HG03139 (cell line): ENCODE measurements at regions not wholly inside any gene's neighbourhood (a gene's known extent, or its start where the extent isn't known, plus 50 kb on each side); places are given as distances from the start of the nearest gene placed in this dataset.
A peak's percentile ranks its signal among the peaks of the same experiment; 100 is the strongest.
"Not testable (repeated sequence)": the region's sequence is repeated elsewhere in the genome, so short reads cannot be mapped to it uniquely, and the experiment has no call there.

ENCODE experiments used
- ATAC-seq: cut with Tn5 transposase; IDR thresholded peaks from one replicate; pipeline ENCODE4 v1.9.1; 2021; ENCODE audit not compliant: unreplicated experiment

- peak; percentile 55 for ATAC-seq
Measured at GRCh38 chr7:128561116-128561722, 84.7 kb downstream of the METTL2B start.

GRCh38 chr7:128562795-128563194 lies 86.2 kb downstream of the METTL2B start:
- not testable (repeated sequence) for ATAC-seq

DNA sequence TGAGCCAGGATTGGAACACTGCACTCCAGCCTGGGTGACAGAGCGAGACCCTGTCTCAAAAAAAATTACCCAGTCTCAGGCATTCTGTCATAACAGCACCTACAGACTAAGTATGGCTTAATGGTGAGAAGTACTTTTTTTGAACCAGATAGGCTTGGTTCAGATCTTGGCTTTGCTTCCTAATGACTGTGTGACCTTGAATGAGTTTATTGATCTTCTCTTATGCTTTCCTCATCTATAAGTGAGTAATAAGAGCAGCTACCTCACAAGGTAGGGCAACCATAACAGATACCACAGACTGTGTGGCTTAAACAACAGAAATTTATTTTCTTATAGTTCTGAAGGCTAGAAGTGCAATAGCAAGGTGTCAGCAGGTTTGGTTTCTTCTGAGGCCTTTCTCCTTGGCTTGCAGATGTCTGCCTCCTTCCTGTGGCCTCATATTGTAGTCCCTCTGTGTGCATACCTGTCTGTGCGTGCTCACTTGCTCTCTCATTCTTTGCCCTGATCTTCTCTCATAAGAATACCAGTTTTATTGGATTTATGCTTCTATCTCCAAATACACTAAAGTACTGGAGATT lies 87.7 kb downstream of the METTL2B start:
- not testable (repeated sequence) for ATAC-seq

DNA sequence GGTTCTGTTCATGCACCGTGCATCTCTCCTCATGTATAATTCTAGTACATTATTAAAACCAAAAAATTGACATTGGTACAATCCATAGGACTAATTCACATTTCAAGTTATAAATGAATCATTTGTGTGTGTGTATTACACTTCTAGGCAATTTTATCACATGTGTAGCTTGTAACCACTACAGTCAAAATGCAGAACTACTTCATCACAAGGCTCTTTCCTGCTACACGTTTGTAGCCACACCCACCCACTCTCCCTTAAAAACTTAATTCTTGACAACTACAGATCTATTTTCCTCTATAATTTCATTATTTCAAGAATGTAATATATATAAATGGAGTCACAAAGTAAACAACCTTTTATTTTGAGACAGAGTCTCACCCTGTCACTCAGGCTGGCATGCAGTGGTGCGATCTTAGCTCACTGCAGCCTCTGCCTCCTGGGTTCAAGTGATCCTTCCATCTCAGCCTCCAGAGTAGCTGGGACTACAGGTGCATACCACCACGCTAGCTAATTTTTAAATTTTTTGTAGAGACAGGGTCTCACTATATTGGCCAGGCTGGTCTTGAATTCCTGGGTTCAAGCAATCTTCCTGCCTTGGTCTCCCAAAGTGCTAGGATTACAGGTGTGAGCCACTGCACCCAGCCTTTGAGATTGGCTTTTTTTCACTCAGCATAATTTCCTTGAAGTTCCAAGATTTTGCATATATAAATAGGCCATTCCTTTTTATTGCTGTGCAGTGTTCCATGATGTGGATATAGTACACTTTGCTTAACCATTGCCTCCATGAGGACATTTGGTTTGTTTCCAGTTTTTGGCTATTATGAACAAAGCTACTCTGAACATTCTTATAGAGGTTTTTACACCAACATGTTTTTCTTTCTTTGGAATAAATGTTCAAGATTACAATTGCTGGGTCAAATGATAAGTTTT lies 88.7 kb downstream of the METTL2B start:
- not testable (repeated sequence) for ATAC-seq

DNA sequence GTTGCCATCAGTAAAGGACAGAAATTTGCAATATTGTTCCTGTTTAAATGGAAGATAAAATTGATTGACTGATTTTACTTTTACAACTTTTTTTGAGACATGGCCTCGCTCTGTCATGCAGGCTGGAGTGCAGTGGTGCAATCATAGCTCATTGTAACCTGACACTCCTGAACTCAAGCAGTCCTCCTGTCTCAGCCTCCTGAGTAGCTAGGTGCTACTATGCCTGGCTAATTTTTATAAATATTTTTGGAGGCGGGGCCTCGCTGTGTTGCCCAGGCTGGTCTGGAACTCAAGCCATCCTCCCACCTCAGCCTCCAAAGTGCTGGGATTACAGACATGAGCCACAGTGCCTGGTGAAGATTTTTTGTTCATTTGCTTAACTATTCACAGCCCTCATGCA lies 96.8 kb upstream of the GARIN1A start:
- not testable (repeated sequence) for ATAC-seq

- ATAC-seq: not testable (repeated sequence)
Measured at GRCh38 chr7:128576953-128577352, 95.1 kb upstream of the GARIN1A start.

DNA sequence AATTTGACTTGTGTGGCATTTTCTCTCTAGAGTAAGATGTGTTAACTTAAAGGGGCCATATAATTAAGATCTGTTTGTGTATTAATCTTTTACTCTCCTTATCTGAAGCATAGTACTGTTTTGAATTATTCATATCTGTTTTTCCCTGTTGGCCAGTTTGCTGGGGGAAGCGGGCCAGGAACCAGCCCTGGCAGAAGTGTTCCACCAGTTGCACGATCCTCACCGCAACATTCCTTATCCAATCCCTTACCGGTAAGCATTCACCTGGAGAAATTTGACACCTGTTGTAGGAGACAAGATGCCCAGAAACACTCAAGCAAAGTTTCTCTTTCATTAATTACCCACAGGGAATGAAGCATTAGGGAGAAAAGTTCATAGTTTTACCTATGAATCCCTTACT lies 92.2 kb upstream of the GARIN1A start:
- ATAC-seq: not testable (repeated sequence)

DNA sequence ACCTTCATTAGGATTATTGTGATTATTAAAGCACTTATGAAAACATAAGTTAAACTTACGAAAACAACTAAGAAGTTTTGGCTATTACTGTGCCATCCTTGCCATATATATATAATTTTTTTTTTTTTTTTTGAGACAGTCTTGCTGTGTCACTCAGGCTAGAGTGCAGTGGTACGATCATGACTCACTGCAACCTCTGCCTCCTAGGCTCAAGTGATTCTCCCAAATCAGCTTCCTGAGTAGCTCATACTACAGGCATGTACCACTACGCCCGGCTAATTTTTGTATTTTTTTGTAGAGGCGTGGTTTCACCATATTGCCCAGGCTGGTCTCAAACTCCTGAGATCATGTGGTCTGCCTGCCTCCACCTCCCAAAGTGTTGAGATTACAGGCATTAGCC lies 91.0 kb upstream of the GARIN1A start:
- not testable (repeated sequence) for ATAC-seq

GRCh38 chr7:128581825-128582561 lies 90.1 kb upstream of the GARIN1A start:
- ATAC-seq: not testable (repeated sequence)

GRCh38 chr7:128586715-128587114 lies 85.4 kb upstream of the GARIN1A start:
- ATAC-seq: not testable (repeated sequence)

- no peak for ATAC-seq
Measured at GRCh38 chr7:128591705-128592104, 80.4 kb upstream of the GARIN1A start.

- not testable (repeated sequence) for ATAC-seq
Measured at GRCh38 chr7:128592209-128592608, 79.9 kb upstream of the GARIN1A start.

GRCh38 chr7:128594061-128594460 lies 78.0 kb upstream of the GARIN1A start:
- ATAC-seq: not testable (repeated sequence)

DNA sequence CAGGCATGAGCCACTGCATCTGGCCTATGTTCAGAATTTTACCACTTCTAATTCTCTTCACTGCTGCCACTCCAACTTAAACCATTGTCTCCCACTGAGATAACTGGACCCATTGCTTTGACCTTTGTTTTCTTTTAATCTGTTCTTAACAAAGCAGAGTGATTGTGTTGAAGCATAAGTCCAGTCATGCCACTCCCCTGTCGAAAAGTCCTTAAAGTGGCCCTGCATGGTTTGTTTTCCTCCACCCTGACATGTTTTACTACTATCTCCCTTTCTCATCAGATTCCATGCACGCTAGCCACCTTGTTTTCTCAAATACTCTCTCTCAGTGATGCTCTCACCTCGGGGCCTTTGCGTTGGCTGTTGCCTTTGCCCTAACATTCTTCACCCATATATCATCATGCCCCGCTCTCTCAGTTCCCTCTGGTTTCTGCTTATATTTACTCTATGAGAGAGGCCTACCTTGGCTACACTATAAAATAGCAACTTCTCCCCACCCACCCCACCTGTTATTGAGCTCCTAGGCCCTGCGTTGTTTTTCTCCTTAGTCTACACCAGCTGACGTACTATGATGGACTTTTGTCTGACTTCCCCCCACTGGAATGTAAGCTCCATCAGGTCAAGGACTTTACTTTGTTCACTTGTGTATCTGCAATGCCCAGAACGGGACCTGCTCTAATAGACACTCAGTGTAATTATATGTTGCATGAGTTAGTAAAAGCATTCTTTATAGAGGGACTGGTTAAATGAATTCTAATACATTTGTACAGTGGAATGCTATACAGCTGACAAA lies 75.6 kb upstream of the GARIN1A start:
- ATAC-seq: not testable (repeated sequence)

- not testable (repeated sequence) for ATAC-seq
Measured at GRCh38 chr7:128598946-128599345, 73.1 kb upstream of the GARIN1A start.

DNA sequence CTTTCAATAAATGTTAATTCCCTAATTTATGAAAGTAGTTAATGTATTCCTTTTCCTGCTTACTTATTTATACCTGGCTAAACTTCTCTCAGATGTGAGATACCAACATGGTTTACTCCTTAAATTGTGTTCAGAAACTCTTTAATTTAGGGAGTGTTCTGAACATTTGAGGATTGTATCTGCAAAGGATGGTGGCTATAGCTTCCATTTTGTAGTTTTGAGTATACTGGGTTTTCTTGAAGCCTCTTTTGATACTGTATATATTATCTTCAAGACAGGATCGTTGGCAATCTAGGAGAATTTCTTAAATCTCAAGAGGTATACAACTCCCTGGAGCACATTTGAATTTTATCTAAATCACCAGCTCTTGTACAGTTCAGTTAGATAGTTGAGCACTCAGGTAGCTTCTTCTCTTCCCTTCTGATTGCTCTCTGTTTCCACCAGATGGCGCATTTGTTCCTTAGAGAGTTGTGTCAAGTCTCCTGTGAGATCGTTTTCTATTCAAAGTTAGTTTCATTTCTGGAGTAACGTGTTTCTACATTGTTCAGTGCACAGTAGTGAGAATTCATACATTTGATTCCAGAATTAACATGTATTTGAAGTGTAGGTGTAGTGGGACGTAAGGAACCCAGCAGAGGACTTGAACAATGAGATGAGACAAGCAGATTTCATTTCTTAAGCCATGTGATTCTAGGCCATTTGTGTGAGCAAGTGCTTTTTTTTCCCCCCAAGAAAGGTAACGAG lies 63.2 kb upstream of the GARIN1A start:
- peak; percentile 72 for ATAC-seq

GRCh38 chr7:128613366-128613765 lies 58.7 kb upstream of the GARIN1A start:
- not testable (repeated sequence) for ATAC-seq

DNA sequence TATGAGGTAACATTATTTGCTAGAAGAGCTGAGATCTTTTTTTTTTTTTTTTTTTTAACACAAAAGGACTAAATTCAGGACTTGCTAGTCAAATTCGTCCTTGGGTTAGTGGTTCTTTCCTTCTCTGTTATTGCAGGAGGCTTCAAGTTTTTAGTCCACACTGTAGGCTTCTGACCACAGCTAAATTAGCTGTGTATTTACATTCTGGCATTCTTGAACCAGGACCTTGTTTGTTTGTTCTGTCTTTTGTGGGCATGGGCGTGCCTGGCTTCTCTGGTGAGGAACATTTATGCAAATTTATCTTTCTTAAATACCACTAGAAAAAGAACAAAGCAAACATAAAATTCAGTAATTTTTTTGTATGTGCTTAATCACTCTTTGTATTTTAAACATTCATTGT lies 57.3 kb upstream of the GARIN1A start:
- not testable (repeated sequence) for ATAC-seq

- not testable (repeated sequence) for ATAC-seq
Measured at GRCh38 chr7:128616799-128617198, 55.3 kb upstream of the GARIN1A start.
